Sigmoid colon (tissue), 4 donors: ENCODE measurements at regions not wholly inside any gene's neighbourhood (a gene's known extent, or its start where the extent isn't known, plus 50 kb on each side); places are given as distances from the start of the nearest gene placed in this dataset.

Experiments used
- EP300 ChIP-seq, 4 donors: sonication (generic); formaldehyde crosslinking; IDR thresholded peaks; one replicate each; pipeline ENCODE4 v1.6.1; 2017; ENCODE audit warnings: antibody characterized with exemption in 4 of 4
- POLR2A ChIP-seq, 2 donors: fragments of 450-650 bp; IDR thresholded peaks; one replicate each; pipeline ENCODE4 v1.6.1; 2016; ENCODE audit warnings: antibody characterized with exemption in 2 of 2, mild to moderate bottlenecking in 2 of 2, moderate library complexity in 2 of 2
- POLR2AphosphoS5 ChIP-seq, 4 donors: sonication (generic); formaldehyde crosslinking; IDR thresholded peaks; one replicate each; pipeline ENCODE4 v1.6.1; 2017; ENCODE audit warnings: antibody characterized with exemption in 4 of 4
- TF ChIP-seq, protein P1 (sequence below), 4 experiments: fragments of 450-650 bp in 3 of 4; fragments of 200-600 bp in 1 of 4; IDR thresholded peaks; one replicate each; pipeline ENCODE4 v1.5.1; 2016 to 2019; ENCODE audit warnings: antibody characterized with exemption in 4 of 4, mild to moderate bottlenecking in 3 of 4, moderate library complexity in 2 of 4

DNA sequence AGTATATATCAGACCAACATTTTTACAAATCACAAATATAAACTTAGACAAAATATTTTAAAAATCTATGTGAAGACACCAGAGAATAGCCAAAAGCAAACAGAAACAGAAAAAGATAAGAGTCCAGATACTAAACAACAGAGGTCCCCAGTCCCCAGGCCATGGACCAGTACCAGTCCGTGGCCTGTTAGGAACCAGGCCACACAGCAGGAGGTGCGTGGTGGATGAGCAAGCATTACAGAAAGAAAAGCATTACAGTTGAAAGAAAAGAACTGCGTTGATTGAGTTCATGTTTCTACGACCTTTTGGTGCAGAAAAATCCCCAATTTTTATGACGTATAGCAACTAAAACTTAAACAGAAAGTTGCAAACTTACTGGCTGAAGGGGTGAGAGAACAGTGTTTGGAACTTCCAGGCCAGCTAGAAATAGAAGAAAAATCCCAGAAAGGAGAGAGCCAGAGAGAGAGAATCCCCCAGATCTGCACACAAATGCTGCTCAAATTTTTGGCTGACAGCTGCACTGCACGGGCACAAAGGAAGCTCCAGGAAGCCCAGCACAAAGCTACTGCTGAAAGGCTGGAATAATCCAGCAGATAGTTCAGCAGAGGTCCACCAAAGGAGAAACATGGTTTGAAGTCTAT lies 159.6 kb upstream of the C14orf180 start:
- TF ChIP-seq, protein P1, sequence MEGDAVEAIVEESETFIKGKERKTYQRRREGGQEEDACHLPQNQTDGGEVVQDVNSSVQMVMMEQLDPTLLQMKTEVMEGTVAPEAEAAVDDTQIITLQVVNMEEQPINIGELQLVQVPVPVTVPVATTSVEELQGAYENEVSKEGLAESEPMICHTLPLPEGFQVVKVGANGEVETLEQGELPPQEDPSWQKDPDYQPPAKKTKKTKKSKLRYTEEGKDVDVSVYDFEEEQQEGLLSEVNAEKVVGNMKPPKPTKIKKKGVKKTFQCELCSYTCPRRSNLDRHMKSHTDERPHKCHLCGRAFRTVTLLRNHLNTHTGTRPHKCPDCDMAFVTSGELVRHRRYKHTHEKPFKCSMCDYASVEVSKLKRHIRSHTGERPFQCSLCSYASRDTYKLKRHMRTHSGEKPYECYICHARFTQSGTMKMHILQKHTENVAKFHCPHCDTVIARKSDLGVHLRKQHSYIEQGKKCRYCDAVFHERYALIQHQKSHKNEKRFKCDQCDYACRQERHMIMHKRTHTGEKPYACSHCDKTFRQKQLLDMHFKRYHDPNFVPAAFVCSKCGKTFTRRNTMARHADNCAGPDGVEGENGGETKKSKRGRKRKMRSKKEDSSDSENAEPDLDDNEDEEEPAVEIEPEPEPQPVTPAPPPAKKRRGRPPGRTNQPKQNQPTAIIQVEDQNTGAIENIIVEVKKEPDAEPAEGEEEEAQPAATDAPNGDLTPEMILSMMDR (IDR thresholded peaks at IDR 0.05): no peak
- no peak for TF ChIP-seq POLR2A (IDR thresholded peaks at IDR 0.05)
- no peak for TF ChIP-seq EP300 (IDR thresholded peaks at IDR 0.05)
- TF ChIP-seq POLR2AphosphoS5 (IDR thresholded peaks at IDR 0.05): no peak
